Stimulated activated CD4-positive, alpha-beta T cell treated with anti-CD3 and anti-CD28 coated beads, Interleukin-15, amount 100 ng/mL, for 48 hours (primary cell): ENCODE measurements at regions not wholly inside any gene's neighbourhood (a gene's known extent, or its start where the extent isn't known, plus 50 kb on each side); places are given as distances from the start of the nearest gene placed in this dataset.

Source experiments
- DNase-seq, 2 donors: peaks; one replicate each; pipeline ENCODE4 v3.0.0-alpha.2; 2020; ENCODE audit warnings: low read depth in 2 of 2

DNA sequence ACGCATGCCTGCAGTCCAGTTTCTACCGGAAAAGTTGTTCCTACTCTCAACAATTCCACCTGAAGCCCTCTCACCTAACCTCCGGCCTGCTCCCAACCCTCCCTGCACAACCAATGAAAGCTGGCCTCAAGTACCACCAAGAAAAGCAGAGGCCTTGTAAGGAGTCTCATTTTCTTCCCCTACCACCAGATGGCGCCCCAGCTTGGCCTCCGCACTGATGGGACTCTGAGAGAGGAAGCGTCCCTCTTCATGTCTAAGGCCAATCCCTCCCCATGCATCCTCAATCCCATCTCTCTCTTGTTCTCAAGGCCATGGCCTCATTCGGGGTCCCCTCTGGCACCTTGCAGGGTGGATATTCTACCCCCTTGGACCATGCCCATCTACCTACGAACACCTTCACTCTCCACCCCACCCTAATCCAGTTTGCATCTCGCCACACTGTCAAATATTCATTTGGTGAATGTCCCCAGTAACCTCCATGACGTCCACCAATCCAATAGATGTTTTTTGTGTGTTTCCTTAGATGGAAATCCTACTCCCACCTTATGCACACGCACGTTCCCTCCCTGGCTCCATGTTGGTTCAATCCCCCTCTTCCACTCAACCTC is 412.8 kb downstream of the ZNF536 start:
- DNase-seq, result peak; percentile 8 to 41

DNA sequence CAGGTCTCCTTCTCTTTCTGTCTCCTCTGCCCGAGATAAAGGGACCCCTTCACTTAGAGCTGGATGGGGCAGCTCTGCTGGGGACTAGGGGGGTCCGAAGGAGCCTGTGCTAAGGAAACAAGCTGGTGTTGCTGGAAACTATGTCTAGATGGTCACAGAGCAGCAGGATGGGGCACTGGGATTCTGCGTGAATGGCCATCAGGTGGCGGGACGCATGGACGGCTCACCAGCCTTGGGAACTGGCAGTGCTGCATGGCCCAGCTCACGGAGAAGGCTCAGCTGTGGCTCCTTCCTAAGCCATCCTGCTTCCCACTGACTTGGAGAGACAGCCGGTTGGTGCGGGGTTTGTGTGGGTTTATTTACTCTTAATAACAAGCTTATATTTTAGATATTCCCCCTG is 411.8 kb downstream of the ZNF536 start:
- DNase-seq, result no peak

DNA sequence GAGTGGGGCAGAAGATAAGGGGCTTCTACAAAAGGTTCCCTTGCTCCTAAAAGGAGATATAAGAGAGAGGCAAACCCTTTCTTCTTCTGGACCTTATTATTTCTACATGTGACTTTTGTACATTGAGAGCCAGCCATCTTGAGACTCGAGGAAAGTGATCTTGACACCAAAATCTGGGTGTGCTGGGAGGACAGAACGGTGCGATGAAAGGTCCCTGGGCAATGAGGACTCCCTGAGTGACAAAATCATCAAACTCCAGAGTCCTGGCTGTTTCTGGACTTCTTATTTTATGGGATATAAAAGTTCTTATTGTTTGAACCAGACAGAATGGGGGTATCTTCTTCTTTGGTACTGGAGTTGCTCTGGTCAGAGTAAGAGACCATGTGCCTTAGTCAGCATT is 411.0 kb downstream of the ZNF536 start:
- DNase-seq, result no peak

DNA sequence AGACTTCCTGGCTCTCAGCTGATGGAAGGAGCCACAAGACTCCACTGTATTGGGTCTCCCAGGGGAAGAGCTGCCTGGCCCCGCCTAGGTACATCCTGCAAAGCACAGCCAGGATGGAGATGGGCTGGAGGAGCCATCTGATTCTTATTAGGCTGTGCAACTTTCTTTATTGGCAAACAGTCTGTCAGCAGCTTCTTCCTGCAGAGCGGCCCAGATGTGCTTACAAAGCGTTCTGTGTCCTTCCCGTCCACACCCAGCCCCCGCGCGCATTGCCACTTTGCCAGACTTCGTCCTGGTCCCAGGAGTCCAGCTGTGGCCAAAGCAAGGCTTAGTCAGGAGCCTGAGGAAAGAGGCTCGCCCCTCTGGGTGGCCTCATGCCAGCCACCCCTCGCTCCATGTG is 409.3 kb downstream of the ZNF536 start:
- DNase-seq, result no peak

DNA sequence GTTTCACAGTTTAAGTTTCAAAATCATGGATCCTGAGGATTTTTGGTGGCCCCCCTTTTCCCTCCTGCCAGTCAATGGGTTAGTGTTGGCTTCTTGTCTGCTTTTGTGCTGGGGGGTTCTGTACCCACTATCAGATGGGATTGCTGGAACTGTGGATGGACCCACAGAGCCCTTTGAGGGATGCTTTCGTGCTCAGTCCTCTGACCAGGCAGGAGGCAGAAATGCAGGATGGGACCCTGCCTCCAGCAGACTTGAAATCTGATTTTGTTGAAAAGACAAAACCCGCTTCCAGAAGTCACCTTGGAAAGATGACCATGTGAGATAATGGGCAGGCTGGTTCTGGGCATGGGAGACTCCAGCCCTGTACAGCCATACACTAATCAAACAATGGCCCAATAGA is 408.9 kb downstream of the ZNF536 start:
- DNase-seq, result no peak

DNA sequence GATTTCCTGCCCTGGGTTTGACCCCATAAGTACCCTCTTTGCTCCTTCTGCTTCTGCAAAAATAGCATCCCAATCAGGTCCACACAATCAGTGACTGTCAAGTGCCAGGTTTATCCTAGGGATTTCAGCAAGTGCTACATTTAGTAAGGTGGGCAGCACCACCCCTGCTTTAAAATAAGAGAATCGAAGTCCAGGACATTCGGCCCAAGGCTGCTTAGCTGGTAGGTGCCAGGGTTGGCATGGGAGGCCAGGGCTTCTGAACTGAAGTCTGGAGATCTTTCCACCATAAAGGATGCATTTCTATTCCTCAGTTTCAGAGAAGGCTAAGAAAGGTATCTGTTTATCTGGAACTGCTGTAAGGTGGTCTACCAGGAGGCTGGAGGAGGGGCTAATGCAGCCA is 408.3 kb downstream of the ZNF536 start:
- no peak for DNase-seq

DNA sequence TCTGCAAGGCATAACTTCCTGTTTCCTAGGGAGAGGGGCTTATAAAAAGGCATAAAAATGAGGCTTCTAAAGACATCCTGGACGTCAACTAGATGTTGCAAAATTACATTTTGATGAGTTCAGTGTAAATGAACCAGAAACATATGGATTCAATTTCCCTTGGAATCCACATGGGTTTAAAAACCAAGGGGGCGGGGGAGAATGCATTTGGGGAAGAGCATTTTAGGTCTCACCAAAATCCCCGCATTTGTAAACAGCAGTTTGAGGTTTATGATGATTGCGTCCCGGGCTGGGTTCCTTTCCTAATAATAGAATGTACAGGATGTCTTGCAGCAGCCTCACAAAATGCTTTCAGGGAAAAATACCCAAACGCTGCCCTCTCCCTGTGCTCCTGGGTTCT is 407.8 kb downstream of the ZNF536 start:
- DNase-seq, result no peak

DNA sequence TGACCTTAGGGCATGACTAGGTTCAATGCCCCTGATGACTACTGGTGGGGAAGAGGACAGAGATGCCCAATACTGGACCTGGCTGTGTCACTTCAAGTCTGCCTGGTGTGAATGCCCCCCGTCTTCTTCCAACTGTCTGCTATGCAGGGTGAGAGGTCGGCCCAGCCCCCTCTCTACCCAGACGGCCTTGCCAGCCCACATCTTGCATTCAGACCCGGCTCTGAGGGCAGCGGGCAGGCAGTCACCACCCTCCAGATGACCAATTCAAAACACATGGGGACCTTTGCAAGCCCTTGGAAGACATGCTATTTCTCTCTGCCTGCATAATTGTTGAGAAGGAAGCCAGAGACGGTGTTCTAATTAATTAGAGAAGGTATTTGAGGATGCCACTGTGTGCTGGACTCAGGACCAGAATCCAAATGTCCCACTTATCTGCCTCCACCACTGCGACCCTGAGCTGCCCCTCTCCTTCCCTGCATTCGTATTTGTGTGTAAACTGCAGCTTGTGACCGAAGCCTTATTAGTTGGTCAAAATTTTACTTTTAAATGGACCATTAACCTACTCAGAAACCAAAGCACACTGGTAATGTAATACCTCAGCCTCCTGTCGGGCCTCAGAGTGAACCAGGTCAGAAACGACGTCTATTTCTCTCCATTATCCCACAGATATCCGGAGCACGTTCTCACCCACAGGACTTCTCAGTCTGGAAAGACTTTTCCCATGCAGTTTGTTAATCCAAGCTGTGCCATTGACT is 407.0 kb downstream of the ZNF536 start:
- no peak for DNase-seq

DNA sequence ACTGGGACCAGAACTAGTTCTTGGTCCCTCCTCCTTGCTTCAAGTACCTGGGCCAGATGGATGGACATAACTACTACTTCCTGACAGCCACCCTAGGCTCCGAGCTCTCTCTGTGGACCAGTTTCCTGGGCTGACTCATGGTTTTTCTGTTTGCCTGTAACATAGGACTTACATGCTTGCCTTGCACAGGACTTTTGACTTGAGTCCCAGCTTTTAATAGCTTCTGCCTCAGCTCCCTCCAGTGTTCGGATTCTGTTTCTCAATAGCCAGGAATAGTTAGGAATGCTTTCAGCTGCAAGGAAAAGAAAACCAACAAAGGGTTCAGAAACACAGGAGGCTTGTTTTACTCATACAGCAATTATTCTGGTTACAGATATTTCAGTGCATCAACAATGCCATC is 405.9 kb downstream of the ZNF536 start:
- no peak for DNase-seq

DNA sequence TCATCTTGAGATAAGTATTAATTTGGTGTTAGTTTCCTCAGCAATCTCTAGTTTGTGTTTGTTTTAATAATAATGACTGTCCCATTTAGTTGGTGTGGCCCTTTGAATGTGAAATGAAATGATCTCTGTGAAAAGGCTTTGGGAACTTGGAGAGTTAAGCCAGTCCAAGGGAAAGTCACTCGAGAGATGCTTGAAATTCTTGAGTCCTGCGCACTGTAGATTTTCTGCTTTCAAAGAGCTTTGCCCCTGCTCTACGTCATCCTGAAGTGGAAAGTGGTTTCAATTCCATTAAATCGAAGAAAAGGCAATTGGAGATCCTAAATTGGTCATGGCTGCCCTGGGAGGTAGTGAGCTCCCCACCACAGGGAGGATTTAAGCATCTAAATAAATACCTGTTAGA is 403.8 kb downstream of the ZNF536 start:
- DNase-seq, result no peak

DNA sequence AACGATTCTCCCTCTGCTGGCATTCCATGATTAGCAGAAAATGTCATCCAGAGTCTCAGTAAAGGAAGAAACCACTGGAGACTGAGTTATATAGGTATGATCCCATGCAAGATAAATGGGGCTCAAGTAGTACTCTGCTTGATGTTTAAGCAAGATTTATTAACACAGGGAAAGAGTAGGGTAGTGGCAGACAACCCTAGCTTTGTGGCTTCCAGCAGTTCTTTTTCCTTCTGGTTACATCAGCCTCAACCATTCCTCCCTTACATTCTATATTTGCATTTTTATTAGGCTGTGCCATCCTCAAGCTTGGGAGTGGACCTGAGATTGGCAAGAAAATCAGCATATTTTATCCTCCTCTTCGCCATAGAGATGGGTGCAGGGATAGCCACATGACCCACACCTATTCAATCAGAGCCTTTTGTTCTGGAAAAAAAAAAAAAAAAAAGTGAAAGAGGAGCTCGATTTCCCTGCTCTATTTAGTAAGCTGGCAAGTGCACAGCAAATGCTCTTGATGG is 402.1 kb downstream of the ZNF536 start:
- no peak for DNase-seq

DNA sequence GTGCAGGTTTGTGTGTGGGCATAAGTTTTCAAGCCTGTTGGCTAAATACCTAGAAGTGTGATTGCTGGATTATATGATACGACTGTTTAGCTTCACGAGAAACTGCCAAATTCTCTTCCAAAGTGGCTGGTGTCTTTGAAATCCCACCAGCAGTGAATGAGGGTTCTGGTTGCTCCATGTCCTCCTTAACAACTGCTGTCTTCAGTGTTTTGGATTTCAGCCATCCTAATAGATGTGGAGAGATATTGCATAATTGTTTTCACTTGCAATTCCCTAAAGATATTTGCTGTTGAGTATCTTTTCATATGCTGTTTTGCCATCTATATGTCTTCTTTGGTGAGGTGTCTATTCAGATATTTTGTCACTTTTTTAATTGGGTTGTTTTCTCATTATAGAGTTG is 390.5 kb downstream of the ZNF536 start:
- no peak for DNase-seq

DNA sequence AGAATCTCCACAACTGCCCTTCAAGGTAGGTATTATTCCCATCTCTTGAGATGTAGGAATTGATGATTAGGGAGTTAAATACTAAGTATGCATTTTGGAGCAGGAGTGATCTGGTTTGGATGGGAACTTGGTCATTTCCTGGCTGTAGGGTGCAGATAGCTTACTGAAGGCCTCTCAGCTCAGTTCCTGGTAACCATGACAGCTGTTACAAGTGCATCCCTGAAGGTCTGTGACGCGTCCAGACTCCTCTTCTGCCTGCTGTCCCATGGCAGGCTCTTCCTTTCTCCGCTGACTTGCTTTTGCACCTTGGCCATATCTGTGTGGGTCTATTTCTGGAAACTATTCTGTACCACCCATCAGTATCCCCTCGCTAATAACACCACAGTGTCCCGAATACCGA is 387.8 kb downstream of the ZNF536 start:
- no peak for DNase-seq

DNA sequence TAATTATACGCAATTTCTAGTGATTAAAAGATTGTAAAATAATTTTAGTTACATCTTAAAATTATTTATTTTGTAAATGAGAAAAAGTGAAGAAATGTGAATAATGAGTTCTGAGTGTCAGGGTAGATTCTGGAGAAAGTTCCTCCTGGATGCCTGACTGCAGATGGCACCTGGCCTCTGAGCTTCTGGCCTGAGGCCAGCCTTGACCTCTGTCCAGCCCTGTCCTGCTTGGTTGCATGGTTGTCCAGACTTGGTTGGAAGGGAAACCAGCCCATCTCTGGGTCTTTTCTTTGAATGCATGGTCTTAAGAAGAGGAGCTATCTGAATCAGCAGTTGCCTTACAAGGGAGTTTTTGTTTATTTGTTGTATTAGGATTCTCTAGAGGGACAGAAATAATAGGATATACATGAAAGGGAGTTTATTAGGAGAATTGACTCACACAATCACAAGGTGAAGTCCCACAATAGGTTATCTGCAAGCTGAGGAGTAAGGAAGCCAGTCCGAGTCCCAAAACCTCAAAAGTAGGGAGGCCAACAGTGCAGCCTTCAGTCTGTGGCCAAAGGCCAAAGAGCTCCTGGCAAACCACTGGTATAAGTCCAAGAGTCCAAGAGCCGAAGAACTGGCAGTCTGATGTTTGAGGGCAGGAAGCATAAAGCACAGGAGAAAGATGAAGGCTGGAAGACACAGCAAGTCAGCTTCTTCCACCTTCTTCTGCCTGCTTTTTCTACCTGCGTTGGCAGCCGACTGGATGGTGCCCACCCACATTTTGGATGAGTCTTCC is 385.8 kb downstream of the ZNF536 start:
- DNase-seq, result no peak

DNA sequence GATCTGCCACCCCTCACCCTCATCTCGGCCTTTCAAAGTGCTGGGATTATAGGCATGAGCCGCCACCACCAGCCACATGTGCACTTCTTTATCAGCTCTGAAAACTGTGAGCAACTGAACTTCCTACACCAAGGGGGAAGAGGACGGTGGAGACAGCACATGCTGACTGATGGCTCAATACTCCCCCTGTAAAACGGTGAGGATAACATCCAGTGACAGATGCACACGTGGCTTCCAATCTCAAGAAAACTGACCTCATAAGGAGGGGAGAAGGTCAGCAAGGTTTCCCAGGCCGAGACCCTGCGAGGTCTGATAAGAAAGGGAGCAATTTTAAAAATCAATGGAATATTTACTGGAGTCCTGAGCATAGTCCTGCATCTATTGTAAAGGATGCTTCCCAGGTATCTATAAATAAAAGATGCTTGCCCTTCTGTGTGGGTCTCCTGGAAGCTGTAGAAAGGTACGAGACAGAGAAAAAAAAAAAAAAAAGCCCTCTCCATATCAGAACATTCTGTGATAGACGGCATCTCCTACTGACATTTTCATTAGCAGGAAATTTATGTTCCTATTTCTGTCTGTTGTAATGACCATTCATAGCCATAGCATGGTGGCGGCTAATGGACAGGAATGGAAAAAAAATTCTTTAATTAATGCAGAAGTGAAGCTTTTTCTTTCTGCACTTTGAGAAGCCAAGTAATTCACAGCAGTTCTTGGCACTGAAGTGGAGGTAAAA is 385.1 kb downstream of the ZNF536 start:
- DNase-seq, result no peak

DNA sequence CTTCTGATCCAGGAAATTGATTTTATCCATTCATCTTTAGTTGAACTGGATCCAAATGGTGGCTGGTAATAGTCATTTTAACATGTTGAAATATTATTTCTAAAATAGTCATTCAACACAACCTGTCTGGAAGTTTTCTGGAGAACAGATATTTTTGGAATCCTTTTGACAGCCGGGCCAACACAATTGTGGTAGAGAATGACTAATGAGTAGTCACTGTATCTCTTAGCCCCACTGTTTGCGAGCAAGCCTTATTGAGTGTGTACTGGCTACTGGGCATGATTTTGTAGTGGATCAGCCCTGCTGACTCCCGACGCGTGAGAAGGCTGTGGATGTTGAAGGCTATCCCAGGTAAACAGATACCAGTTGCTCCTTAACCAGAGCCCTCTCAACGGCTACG is 383.4 kb downstream of the ZNF536 start:
- DNase-seq, result no peak

DNA sequence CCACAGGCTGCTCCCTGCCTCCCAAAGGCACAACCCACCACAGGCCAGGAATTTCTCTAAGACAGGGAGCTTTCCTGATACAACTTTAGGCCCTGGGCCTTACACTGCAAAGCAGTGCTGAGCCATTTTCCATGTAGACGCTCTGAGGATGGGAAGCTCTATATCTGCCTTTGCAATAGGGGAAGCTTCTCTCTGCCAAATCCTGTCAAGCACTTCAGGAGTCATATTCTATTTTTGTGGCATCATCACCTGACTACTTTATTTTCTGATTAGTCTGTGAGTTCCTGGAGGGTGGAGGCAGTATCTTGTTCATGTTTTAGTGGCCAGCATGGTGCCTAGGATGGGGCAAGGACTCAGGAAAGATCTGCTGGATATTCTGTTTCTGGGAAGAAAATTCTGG is 382.0 kb downstream of the ZNF536 start:
- no peak for DNase-seq

DNA sequence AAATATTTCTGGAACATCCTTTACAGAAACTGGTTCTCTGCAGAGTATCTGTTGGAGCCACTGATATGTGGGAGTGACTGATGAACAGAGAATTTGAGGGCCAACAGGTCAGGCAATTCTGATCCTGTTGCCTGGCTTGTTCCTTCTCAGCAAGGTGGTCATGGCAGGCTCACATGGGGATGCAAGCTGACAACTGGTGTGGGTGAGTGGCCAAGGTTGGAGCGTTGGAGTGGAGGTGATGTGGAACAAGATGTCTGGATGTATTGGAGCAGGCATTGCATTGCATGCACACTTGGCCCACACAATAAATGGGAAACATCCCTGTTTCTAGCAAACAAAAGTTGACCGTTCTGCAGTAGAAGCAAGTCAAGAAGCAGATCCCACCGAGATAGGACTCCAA is 380.7 kb downstream of the ZNF536 start:
- DNase-seq, result no peak

DNA sequence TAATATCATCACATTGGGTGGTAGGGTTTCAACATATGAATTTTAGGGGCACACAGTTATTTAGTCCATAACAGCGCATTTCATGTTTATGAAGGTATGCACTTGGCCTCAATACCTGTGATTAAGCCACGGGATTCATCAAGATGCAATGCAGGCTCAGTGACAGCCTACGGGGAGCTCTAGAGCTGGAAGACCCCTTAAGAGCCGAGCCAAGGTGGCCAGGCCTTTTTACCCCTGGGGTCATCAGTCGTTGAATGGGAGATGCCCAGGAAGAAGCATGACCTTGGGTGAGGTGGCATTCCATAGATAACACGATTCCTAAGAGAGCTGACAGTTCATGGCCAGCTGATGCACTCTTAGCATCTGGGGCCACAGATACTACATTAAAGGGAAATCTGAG is 380.0 kb downstream of the ZNF536 start:
- DNase-seq, result no peak

DNA sequence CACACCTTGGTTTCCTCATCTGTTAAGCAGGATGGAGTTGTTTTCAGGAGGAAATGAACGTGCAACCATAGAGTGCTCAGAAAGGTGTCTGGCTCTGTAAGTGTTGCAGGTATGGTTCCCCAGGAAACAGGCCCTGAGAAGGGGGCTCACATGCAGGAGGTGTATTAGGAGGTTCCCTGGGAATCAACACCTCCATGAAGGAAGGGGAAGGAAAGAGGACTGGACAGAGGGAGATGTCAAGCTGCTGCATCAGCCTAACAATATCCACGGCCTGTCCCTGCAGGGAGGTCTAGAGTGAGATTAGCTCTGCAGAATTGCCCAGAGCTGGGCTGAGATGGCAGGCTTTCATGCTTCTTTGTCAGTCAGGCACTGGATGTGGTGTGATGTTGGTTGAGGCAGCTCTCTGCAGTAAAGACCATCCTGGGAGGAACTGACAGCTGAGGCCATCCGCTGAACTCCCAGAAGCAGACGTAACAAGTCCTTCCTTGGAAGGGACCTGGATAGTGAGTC is 373.3 kb downstream of the ZNF536 start:
- DNase-seq, result no peak

DNA sequence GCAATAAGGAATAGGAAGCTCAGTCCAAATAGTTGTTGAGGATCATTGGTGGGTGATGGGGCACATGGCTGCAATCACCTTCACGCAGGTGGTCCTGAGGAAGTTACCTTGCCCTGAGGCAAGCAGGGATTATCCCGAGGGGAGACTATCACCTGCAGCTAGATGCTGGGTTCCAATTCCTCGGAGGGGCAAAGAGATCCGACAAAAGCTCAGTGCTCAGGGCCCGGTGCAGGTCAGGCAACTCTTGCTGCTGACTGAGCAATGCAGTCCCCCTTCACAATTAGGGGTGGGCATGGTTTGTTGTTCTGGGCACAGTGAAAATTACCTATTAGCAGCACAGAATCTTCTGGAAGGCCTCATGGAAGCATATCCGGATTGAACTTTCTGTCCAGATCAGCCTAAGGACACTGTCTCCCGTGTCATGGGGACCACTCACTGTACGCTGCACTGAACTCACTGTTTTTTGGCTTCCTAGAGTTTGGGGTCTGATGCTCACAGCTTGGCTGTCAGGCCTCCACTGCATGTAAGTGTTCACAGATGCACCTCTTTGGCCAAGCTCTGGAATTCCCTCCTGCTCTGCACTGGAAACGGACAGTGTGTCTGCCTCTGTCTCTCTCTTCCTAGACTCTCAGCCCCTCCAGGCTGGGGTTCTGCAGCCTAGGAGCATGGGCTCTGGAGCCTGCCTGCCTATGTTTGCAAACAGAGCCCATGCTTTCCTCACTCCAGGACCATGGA is 372.7 kb downstream of the ZNF536 start:
- no peak for DNase-seq
